Medulla oblongata (tissue), 1 donor: ENCODE measurements at regions not wholly inside any gene's neighbourhood (a gene's known extent, or its start where the extent isn't known, plus 50 kb on each side); places are given as distances from the start of the nearest gene placed in this dataset.

Source experiments
- DNase-seq: peaks from one replicate; pipeline ENCODE4 v3.0.0-alpha.2; 2015; ENCODE audit errors: extremely low spot score

GRCh38 chr1:90139837-90140236 lies 144.9 kb downstream of the ZNF326 start:
- no peak for DNase-seq

DNA sequence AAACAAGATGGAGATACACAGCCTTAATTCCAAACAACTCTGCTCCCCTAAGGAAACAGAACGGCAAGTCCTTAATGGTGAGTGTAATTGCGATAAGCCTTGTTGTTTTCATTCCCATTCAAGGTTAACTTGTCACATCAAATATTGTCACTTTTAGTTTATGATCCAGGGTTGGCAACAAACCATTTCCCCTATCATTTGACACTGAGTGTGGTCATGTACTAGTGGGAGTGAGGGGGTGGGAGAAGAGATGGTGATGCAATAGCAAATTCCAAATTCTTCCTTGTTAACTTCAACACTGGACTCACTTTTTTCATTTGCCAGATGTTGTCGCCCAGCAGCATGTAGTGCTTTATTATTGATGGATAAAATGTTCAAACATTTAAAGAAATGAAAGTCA lies 140.4 kb downstream of the ZNF326 start:
- DNase-seq: no peak

GRCh38 chr1:90134175-90134955 lies 139.5 kb downstream of the ZNF326 start:
- DNase-seq: no peak

- peak; percentile 33 for DNase-seq
These were observed 138.2 kb downstream of the ZNF326 start for GRCh38 chr1:90133133-90133532.

DNA sequence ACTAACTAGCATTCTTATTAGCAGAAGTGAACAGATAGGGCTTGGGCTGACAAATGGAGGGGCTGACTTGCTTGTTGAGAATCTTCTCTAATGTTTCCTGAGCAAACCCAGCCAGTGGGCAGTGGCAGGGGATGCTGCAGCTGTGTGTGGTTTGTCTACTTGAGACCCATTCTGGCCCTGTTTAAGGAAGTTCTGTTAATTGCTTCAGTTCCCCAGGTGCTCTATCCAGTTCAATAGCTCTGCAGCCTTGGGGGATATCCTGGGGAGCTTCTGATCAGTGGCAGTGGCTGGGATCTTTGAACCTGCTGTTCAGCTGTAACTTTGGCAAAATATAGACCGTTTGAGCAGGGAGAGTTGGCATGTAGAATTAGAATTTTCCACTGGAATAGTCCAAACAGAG lies 137.4 kb downstream of the ZNF326 start:
- DNase-seq: no peak

GRCh38 chr1:90127288-90127953 lies 132.5 kb downstream of the ZNF326 start:
- DNase-seq: no peak

DNA sequence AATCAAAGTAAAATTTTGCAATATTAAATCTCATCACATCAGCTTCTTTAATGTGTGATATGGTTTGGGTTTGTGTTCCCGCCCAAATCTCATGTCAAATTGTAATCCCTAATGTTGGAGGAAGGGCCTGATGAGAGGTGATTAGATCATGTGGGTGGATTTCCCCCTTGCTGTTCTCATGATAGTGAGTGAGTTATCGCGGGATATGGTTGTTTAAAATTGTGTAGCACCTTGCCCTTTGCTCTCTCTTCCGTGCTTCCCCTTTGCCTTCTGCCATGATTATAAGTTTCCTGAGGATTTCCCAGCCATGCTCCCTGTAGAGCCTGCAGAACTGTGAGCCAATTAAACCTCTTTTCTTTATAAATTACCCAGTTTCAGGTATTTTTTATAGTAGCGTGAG lies 131.9 kb downstream of the ZNF326 start:
- DNase-seq: no peak

GRCh38 chr1:90122654-90123340 lies 127.9 kb downstream of the ZNF326 start:
- DNase-seq: peak; percentile 29

- peak; percentile 73 for DNase-seq
These were observed 119.7 kb downstream of the ZNF326 start for GRCh38 chr1:90114521-90115141.

GRCh38 chr1:90107990-90108389 lies 113.1 kb downstream of the ZNF326 start:
- no peak for DNase-seq

DNA sequence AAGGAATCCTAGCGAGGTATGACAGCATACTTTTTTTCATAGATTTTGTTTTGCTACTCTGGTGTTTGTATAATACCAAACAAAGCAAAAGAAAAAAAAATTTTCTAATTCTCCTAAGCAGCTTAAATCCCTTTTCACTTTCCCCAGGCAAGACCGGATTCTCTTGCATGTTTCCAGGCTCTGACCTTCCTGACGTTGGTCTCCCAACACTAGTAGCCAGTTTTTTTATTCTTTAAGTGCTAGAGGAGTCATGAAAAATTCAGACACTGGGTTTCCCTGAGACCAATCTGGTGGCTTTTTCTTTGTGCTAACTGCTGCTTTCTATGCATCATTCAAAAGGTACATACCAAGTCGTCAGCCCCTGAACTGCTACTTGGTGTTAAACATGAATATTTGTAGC lies 111.4 kb downstream of the ZNF326 start:
- no peak for DNase-seq

- no peak for DNase-seq
These were observed 110.1 kb downstream of the ZNF326 start for GRCh38 chr1:90104941-90105538.

GRCh38 chr1:90100566-90100965 lies 105.7 kb downstream of the ZNF326 start:
- no peak for DNase-seq

DNA sequence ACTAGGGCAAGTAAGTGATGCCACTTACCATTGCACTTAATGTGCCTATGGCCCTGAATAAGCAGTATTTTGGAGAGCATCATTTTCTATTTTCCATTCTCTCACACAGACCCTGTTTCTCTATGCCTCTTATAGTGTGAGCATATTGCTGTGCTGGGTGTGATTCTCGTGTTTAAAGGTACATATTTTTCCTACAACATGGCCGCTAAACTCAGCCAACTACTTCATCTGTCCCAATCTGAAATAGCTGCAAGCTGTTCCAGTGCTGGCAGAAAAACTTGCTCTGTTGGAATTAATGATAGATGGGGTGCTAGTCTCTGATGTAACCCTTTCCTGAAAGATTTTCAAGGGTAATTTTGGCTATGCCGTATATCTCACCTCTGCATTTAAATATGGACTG lies 97.5 kb downstream of the ZNF326 start:
- DNase-seq: no peak
